H9 (cell line): ENCODE measurements at regions not wholly inside any gene's neighbourhood (a gene's known extent, or its start where the extent isn't known, plus 50 kb on each side); places are given as distances from the start of the nearest gene placed in this dataset.

Experiments
- DNase-seq: peaks from one replicate; pipeline ENCODE4 v3.0.0-alpha.2; 2017
- H2AFZ ChIP-seq: one replicate; pipeline ENCODE4 v1.6.1; 2013; ENCODE audit warnings: mild to moderate bottlenecking, low read length, control low read depth, moderate library complexity
- H2AK5ac ChIP-seq: 2 replicates; pipeline ENCODE4 v1.6.1; 2013; ENCODE audit warnings: low read length, control low read depth, mixed read lengths; ENCODE audit not compliant: insufficient read length
- H2BK120ac ChIP-seq: one replicate; pipeline ENCODE4 v1.6.1; 2013; ENCODE audit warnings: low read depth, mild to moderate bottlenecking, low read length, control low read depth, inconsistent platforms; ENCODE audit not compliant: poor library complexity, severe bottlenecking
- H2BK12ac ChIP-seq: 2 replicates; pipeline ENCODE4 v1.6.1; 2013; ENCODE audit warnings: low read length, control low read depth, mixed read lengths, low read depth; ENCODE audit not compliant: insufficient read length
- H2BK15ac ChIP-seq: 2 replicates; pipeline ENCODE4 v1.6.1; 2013; ENCODE audit warnings: low read depth, low read length, control low read depth
- H2BK20ac ChIP-seq: one replicate; pipeline ENCODE4 v1.6.1; 2013; ENCODE audit warnings: low read depth, mild to moderate bottlenecking, low read length, control low read depth, inconsistent platforms; ENCODE audit not compliant: poor library complexity, severe bottlenecking
- H2BK5ac ChIP-seq: 2 replicates; pipeline ENCODE4 v1.6.1; 2013; ENCODE audit warnings: low read length, control low read depth, mixed read lengths; ENCODE audit not compliant: insufficient read length
- H3K14ac ChIP-seq: 2 replicates; pipeline ENCODE4 v1.6.1; 2013; ENCODE audit warnings: low read length, control low read depth; ENCODE audit not compliant: insufficient read depth
- H3K18ac ChIP-seq: 2 replicates; pipeline ENCODE4 v1.6.1; 2013; ENCODE audit warnings: low read depth, mild to moderate bottlenecking, mixed read lengths, low read length, control low read depth; ENCODE audit not compliant: insufficient read length
- H3K23ac ChIP-seq: 2 replicates; pipeline ENCODE4 v1.6.1; 2013; ENCODE audit warnings: low read length, control low read depth, mixed read lengths, low read depth; ENCODE audit not compliant: insufficient read length
- H3K23me2 ChIP-seq: 2 replicates; pipeline ENCODE4 v1.6.1; 2013; ENCODE audit warnings: low read depth, mild to moderate bottlenecking, mixed read lengths, low read length, control low read depth; ENCODE audit not compliant: insufficient read length, poor library complexity, severe bottlenecking
- H3K27ac ChIP-seq: 2 replicates; pipeline ENCODE4 v1.5.1; 2013; ENCODE audit warnings: low read length, control low read depth, mixed read lengths, low read depth; ENCODE audit not compliant: insufficient read length
- H3K27me3 ChIP-seq: 2 replicates; pipeline ENCODE4 v1.6.1; 2013; ENCODE audit warnings: low read length, control low read depth, inconsistent platforms; ENCODE audit not compliant: insufficient read depth
- H3K4ac ChIP-seq: 2 replicates; pipeline ENCODE4 v1.6.1; 2013; ENCODE audit warnings: low read depth, mild to moderate bottlenecking, control low read depth, inconsistent platforms, low read length, moderate library complexity
- H3K4me1 ChIP-seq: 2 replicates; pipeline ENCODE4 v1.6.1; 2013; ENCODE audit warnings: low read length, control low read depth, inconsistent platforms; ENCODE audit not compliant: insufficient read depth
- H3K4me2 ChIP-seq: 2 replicates; pipeline ENCODE4 v1.6.1; 2013; ENCODE audit warnings: low read length, control low read depth, mixed read lengths; ENCODE audit not compliant: insufficient read length, insufficient read depth
- H3K56ac ChIP-seq: 2 replicates; pipeline ENCODE4 v1.6.1; 2013; ENCODE audit warnings: low read depth, mild to moderate bottlenecking, mixed read lengths, low read length, control low read depth; ENCODE audit not compliant: insufficient read length
- H3K79me1 ChIP-seq: 2 replicates; pipeline ENCODE4 v1.6.1; 2013; ENCODE audit warnings: low read depth, mild to moderate bottlenecking, moderate library complexity, low read length, control low read depth, inconsistent platforms; ENCODE audit not compliant: insufficient read depth, poor library complexity, severe bottlenecking
- H3K79me2 ChIP-seq: 2 replicates; pipeline ENCODE4 v1.6.1; 2013; ENCODE audit warnings: low read length, control low read depth, inconsistent platforms; ENCODE audit not compliant: insufficient read depth
- H3K9ac ChIP-seq: 2 replicates; pipeline ENCODE4 v1.6.1; 2013; ENCODE audit warnings: low read length, control low read depth, mixed read lengths; ENCODE audit not compliant: insufficient read length; ENCODE audit errors: extremely low read depth
- H3K9me3 ChIP-seq: one replicate; pipeline ENCODE4 v1.6.1; 2013; ENCODE audit warnings: low read depth, low read length, inconsistent platforms; ENCODE audit not compliant: control insufficient read depth
- H3T11ph ChIP-seq: one replicate; pipeline ENCODE4 v1.6.1; 2013; ENCODE audit warnings: mild to moderate bottlenecking, low read length, control low read depth, inconsistent platforms
- H4K20me1 ChIP-seq: one replicate; pipeline ENCODE4 v1.6.1; 2013; ENCODE audit not compliant: control insufficient read depth, insufficient read length, insufficient read depth
- H4K5ac ChIP-seq: 2 replicates; pipeline ENCODE4 v1.6.1; 2013; ENCODE audit warnings: low read depth, mild to moderate bottlenecking, mixed read lengths, low read length, control low read depth; ENCODE audit not compliant: insufficient read length
- H4K8ac ChIP-seq: replicated peaks from 2 replicates; pipeline ENCODE4 v1.6.1; 2013; ENCODE audit warnings: low read length, control low read depth, mixed read lengths, low read depth; ENCODE audit not compliant: insufficient read length
- H4K91ac ChIP-seq: 2 replicates; pipeline ENCODE4 v1.6.1; 2013; ENCODE audit warnings: low read depth, mild to moderate bottlenecking, moderate library complexity, mixed read lengths, low read length, control low read depth; ENCODE audit not compliant: insufficient read length
- H3K27ac Mint-ChIP-seq, 3 experiments: 2 replicates in 2 of 3; 3 replicates in 1 of 3; pipeline ENCODE4 v1.8.0; 2020 to 2021; ENCODE audit warnings: mixed read lengths in 3 of 3, mild to moderate bottlenecking in 1 of 3, moderate library complexity in 1 of 3
- H3K27me3 Mint-ChIP-seq: 2 replicates; pipeline ENCODE4 v1.8.0; 2021; ENCODE audit warnings: low read depth, mild to moderate bottlenecking, moderate library complexity, mixed read lengths
- H3K36me3 Mint-ChIP-seq, 3 experiments: 2 replicates in 2 of 3; 3 replicates in 1 of 3; pipeline ENCODE4 v1.8.0; 2020 to 2021; ENCODE audit warnings: low read depth in 3 of 3, mixed read lengths in 3 of 3; ENCODE audit not compliant: insufficient read depth in 1 of 3
- H3K4me1 Mint-ChIP-seq, 2 experiments: 2 replicates each; pipeline ENCODE4 v1.8.0; 2020; ENCODE audit warnings: mixed read lengths in 2 of 2
- H3K4me3 Mint-ChIP-seq, 2 experiments: 2 replicates in 1 of 2; 3 replicates in 1 of 2; pipeline ENCODE4 v1.8.0; 2020 to 2021; ENCODE audit warnings: mild to moderate bottlenecking in 2 of 2, mixed read lengths in 2 of 2, moderate library complexity in 1 of 2
- H3K9me3 Mint-ChIP-seq, 2 experiments: 2 replicates in 1 of 2; 3 replicates in 1 of 2; pipeline ENCODE4 v1.8.0; 2020; ENCODE audit warnings: mild to moderate bottlenecking in 2 of 2, mixed read lengths in 2 of 2, moderate library complexity in 1 of 2
- CTCF ChIP-seq: fragments of 200-600 bp; sonication (generic); conservative IDR thresholded peaks from 3 replicates; pipeline ENCODE4 v1.8.0; 2021; ENCODE audit warnings: antibody characterized with exemption, mild to moderate bottlenecking
- WGBS: extraction: QIAGEN DNeasy Blood & Tissue Kit; methylation state at CpG from one replicate; pipeline ENCODE4 v1.1.7; 2013; ENCODE audit warnings: missing lambda C conversion rate, low lambda C conversion rate, mixed read lengths; ENCODE audit not compliant: insufficient read length; ENCODE audit errors: extremely low coverage; 5-methylcytosine and 5-hydroxymethylcytosine counted together

- Mint-ChIP-seq H3K27ac (no peak overlapping the region), H3K4me1 (no peaks in the 10 kb centered on the region), H3K36me3 (no peaks in the 10 kb centered on the region), H3K27me3 (no peaks in the 10 kb centered on the region), H3K9me3 (no peaks in the 10 kb centered on the region; a peak in 1 of 5 replicates), H3K4me3 (no peak overlapping the region)
- no peak for TF ChIP-seq CTCF
- no peak overlapping the region for H4K8ac ChIP-seq
- H3K18ac ChIP-seq = no peak overlapping the region
- H2BK5ac ChIP-seq = no peak overlapping the region
- H3K27me3 ChIP-seq = no peaks in the 10 kb centered on the region
- no peaks in the 10 kb centered on the region for H3K23me2 ChIP-seq
- H3K14ac ChIP-seq = no peak overlapping the region
- no peak overlapping the region for H3K27ac ChIP-seq
- H2BK120ac ChIP-seq = no peak overlapping the region
- H2AFZ ChIP-seq = no peak overlapping the region
- H3T11ph ChIP-seq = no peak overlapping the region
- no peak overlapping the region for H4K5ac ChIP-seq
- no peak overlapping the region for H2AK5ac ChIP-seq
- WGBS = no CpG with 5 or more reads among the region's 3 CpGs
- H2BK20ac ChIP-seq = no peak overlapping the region
- no peak overlapping the region for H3K56ac ChIP-seq
- no peaks in the 10 kb centered on the region for H4K20me1 ChIP-seq
- no peak overlapping the region for H3K4ac ChIP-seq
- H3K4me2 ChIP-seq = no peak overlapping the region
- DNase-seq = no peak
- H3K9me3 ChIP-seq = no peaks in the 10 kb centered on the region
- H3K79me2 ChIP-seq = no peaks in the 10 kb centered on the region
- no peak overlapping the region for H3K9ac ChIP-seq
- H3K4me1 ChIP-seq = no peaks in the 10 kb centered on the region
- H3K79me1 ChIP-seq = no peaks in the 10 kb centered on the region
- H3K23ac ChIP-seq = no peak overlapping the region
- no peak overlapping the region for H2BK15ac ChIP-seq
- H2BK12ac ChIP-seq = no peak overlapping the region
- H4K91ac ChIP-seq = no peak overlapping the region
These were observed 495.3 kb downstream of the SPRY1 start for GRCh38 chr4:123891881-123892280.
